ENCODE measurements at regions not wholly inside any gene's neighbourhood (a gene's known extent, or its start where the extent isn't known, plus 50 kb on each side); places are given as distances from the start of the nearest gene placed in this dataset.
"Not testable (repeated sequence)": the region's sequence is repeated elsewhere in the genome, so short reads cannot be mapped to it uniquely, and the experiment has no call there.

GRCh38 chrX:37520860-37521450 lies 50.5 kb upstream of the LANCL3 start:
- TF ChIP-seq POLR2A, POLR2AphosphoS5 (IDR thresholded peaks at IDR 0.05): not testable (repeated sequence)

Data from prostate gland (tissue), 1 donor.